ENCODE measurements at regions not wholly inside any gene's neighbourhood (a gene's known extent, or its start where the extent isn't known, plus 50 kb on each side); places are given as distances from the start of the nearest gene placed in this dataset.

DNA sequence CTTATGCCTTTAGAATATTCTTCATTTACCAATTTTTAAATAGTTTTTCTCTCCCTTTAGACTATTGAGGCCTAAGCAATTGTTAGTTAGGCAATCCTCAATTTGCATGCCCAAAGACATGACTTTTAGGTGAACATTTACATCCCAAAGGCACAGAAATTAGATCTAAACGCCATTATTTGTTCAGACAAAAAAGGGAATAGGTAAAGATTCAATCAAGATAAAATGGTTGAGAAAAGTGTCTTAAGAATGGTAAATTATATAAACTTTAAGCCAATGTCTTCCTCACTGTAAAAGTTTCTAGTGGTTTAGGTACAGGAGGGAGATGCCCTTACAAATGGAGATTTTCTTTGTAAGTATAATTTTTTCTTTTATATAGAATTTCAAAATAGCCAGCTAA lies 50.2 kb upstream of the MME start:
- H3K27ac ChIP-seq = no peak overlapping the region
- H3K36me3 ChIP-seq = no peaks in the 10 kb centered on the region
- H3K9me3 ChIP-seq (ENCODE audit: low read depth) = no peaks in the 10 kb centered on the region
- DNase-seq (ENCODE audit: low read depth in 1 of 2, low spot score in 1 of 2) = no peak
- no peaks in the 10 kb centered on the region for H3K4me1 ChIP-seq (ENCODE audit: low read depth)
- TF ChIP-seq, protein P1, sequence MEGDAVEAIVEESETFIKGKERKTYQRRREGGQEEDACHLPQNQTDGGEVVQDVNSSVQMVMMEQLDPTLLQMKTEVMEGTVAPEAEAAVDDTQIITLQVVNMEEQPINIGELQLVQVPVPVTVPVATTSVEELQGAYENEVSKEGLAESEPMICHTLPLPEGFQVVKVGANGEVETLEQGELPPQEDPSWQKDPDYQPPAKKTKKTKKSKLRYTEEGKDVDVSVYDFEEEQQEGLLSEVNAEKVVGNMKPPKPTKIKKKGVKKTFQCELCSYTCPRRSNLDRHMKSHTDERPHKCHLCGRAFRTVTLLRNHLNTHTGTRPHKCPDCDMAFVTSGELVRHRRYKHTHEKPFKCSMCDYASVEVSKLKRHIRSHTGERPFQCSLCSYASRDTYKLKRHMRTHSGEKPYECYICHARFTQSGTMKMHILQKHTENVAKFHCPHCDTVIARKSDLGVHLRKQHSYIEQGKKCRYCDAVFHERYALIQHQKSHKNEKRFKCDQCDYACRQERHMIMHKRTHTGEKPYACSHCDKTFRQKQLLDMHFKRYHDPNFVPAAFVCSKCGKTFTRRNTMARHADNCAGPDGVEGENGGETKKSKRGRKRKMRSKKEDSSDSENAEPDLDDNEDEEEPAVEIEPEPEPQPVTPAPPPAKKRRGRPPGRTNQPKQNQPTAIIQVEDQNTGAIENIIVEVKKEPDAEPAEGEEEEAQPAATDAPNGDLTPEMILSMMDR (IDR thresholded peaks at IDR 0.05; ENCODE audit: low read depth, low read length) = no peak
- no peak overlapping the region for H3K4me3 ChIP-seq
- H3K27me3 ChIP-seq = no peaks in the 10 kb centered on the region

DNA sequence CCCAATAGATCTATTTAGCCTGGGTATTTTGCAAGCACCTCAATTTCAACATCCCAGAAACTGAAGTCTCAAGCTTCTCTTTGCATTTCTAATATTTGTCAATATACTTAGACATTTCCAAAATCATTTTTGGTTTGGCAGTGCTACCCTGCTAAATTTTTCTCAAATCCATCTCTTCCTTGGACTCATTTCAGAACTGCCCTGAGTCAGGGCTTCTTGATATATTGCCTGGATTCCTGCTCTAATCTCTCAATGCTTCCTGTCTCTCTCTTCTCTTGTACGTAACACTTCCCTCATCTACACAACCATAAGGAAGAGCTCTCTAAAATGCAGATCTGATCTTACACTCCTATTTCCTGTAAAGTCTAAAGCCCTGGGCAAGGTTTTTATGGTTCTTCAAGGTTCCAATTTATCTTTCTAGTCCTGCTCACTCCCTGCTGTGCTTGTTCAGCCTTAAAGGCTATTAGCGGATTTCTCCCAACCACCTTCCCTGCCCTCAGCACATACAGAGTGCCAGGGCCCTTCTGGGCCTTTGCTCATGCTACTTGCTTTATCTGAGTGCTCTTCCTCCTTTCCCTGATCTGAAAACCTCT lies 53.0 kb upstream of the MME start:
- peak in 1 of 2 donors; percentile 92 for DNase-seq (ENCODE audit: low read depth in 1 of 2, low spot score in 1 of 2)
- Histone ChIP-seq H3K4me1 (ENCODE audit: low read depth) (no peaks in the 10 kb centered on the region), H3K36me3 (no peaks in the 10 kb centered on the region), H3K27ac (no peak overlapping the region), H3K4me3 (no peak overlapping the region), H3K9me3 (ENCODE audit: low read depth) (no peaks in the 10 kb centered on the region), H3K27me3 (no peaks in the 10 kb centered on the region)
- TF ChIP-seq, protein P1 (IDR thresholded peaks at IDR 0.05; ENCODE audit: low read depth, low read length) = no peak

DNA sequence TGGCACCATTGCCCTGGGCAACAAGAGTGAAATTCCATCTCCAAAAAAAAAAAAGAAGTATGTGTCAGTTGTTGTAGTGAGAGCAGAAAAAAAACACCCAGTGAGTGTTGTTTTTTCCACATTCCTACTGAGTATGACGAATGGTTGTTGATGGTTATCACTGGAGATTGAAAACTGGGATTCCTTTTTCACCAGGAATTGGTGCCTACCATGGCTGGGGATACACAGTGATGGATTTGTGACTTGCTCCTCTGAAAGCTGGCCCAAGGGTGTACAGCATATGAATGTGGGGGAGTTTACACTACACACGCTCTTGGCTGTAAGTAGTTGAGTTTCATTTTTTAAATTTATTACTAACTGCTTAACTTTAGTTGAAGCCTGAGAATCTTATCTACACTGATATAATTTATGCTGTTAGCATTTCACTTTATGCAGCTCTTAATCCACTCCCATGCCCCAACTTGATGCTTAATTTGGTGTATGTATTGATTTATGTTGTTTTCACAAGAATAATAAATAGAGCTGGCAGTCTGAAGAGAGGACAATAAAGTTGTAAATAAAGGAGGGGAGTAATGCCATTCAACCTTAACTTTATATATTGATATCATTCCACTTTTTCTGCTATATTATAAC lies 56.0 kb upstream of the MME start:
- H3K27me3 ChIP-seq = no peaks in the 10 kb centered on the region
- TF ChIP-seq, protein P1 (IDR thresholded peaks at IDR 0.05; ENCODE audit: low read depth, low read length) = no peak
- H3K9me3 ChIP-seq (ENCODE audit: low read depth) = no peaks in the 10 kb centered on the region
- no peak overlapping the region for H3K27ac ChIP-seq
- DNase-seq (ENCODE audit: low read depth in 1 of 2, low spot score in 1 of 2) = peak in 1 of 2 donors; percentile 67
- H3K4me1 ChIP-seq (ENCODE audit: low read depth) = peaks cover 6% of the 10 kb centered on the region
- H3K36me3 ChIP-seq = no peaks in the 10 kb centered on the region
- no peak overlapping the region for H3K4me3 ChIP-seq

DNA sequence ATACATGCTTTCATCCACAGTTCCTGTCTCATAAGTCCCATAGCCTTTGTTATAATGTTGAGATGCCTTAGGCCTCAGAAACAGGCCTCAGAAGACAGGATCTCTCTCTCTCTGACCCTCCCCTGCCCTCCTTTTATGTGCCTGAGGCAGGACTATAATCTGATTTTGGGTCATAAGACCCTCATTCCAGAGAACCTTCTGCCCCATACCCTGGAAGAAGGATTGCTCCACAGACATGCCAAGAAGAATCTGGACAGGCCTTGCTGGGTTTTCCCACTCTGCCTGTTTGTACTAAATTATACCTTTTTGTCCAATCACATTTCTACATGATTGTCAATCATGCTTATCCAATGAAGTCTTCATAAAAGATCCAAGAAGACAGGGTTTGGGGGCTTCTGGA lies 57.2 kb upstream of the MME start:
- Histone ChIP-seq H3K9me3 (ENCODE audit: low read depth) (no peaks in the 10 kb centered on the region), H3K36me3 (no peaks in the 10 kb centered on the region), H3K4me1 (ENCODE audit: low read depth) (peaks cover 6% of the 10 kb centered on the region), H3K4me3 (no peak overlapping the region), H3K27ac (no peak overlapping the region), H3K27me3 (no peaks in the 10 kb centered on the region)
- TF ChIP-seq, protein P1 (IDR thresholded peaks at IDR 0.05; ENCODE audit: low read depth, low read length) = no peak
- DNase-seq (ENCODE audit: low read depth in 1 of 2, low spot score in 1 of 2) = no peak

DNA sequence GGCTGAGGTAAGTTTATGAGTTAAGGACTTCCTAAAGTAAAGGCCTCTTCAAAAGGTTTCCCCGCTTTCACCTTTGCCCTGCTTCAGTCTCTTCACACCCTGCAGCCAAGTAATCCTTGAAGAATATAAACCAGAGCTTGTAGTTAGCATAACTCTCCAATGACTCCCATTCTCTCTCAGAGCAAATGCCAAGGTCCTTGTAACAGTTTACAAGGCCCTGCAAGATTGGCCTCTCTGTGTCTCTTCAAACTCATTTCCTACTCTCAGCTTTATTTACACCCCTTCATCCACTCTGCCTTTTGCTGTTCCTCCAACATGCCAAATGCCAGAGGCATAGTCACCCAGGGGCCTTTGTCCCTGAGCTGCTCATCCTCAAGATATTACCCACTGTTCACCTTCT lies 60.5 kb upstream of the MME start:
- Histone ChIP-seq H3K27ac (peak overlapping the region; percentile 19), H3K4me3 (no peak overlapping the region), H3K4me1 (ENCODE audit: low read depth) (peaks cover 6% of the 10 kb centered on the region), H3K27me3 (no peaks in the 10 kb centered on the region), H3K9me3 (ENCODE audit: low read depth) (no peaks in the 10 kb centered on the region), H3K36me3 (no peaks in the 10 kb centered on the region)
- peak; percentile 15 to 21 for DNase-seq (ENCODE audit: low read depth in 1 of 2, low spot score in 1 of 2)
- TF ChIP-seq, protein P1 (IDR thresholded peaks at IDR 0.05; ENCODE audit: low read depth, low read length) = no peak

Measured in cardiac muscle cell (in vitro differentiated cells and primary cell).